ENCODE measurements at regions not wholly inside any gene's neighbourhood (a gene's known extent, or its start where the extent isn't known, plus 50 kb on each side); places are given as distances from the start of the nearest gene placed in this dataset.
"Not testable (repeated sequence)": the region's sequence is repeated elsewhere in the genome, so short reads cannot be mapped to it uniquely, and the experiment has no call there.

- peak; percentile 86 for DNase-seq
These were observed 1004.1 kb downstream of the TBL1XR1 start for GRCh38 chr3:176193032-176193730.

- DNase-seq: no peak
These were observed 1006.5 kb downstream of the TBL1XR1 start for GRCh38 chr3:176190755-176191154.

- no peak for DNase-seq
These were observed 1014.1 kb downstream of the TBL1XR1 start for GRCh38 chr3:176183181-176183580.

- DNase-seq: no peak
These were observed 1023.2 kb downstream of the TBL1XR1 start for GRCh38 chr3:176174060-176174459.

GRCh38 chr3:176172492-176172891 is 1024.8 kb downstream of the TBL1XR1 start:
- DNase-seq: no peak

- no peak for DNase-seq
These were observed 1030.0 kb downstream of the TBL1XR1 start for GRCh38 chr3:176167272-176167671.

- no peak for DNase-seq
These were observed 1036.3 kb downstream of the TBL1XR1 start for GRCh38 chr3:176160997-176161396.

GRCh38 chr3:176159796-176160195 is 1037.5 kb downstream of the TBL1XR1 start:
- no peak for DNase-seq

- no peak for DNase-seq
These were observed 1042.3 kb downstream of the TBL1XR1 start for GRCh38 chr3:176155012-176155411.

GRCh38 chr3:176149567-176149966 is 1047.7 kb downstream of the TBL1XR1 start:
- DNase-seq: no peak

- DNase-seq: no peak
These were observed 1050.0 kb downstream of the TBL1XR1 start for GRCh38 chr3:176147251-176147650.

GRCh38 chr3:176141837-176142236 is 1055.4 kb downstream of the TBL1XR1 start:
- DNase-seq: no peak

GRCh38 chr3:176120507-176120906 is 1076.8 kb downstream of the TBL1XR1 start:
- peak; percentile 7 for DNase-seq

- peak; percentile 12 for DNase-seq
These were observed 1077.5 kb downstream of the TBL1XR1 start for GRCh38 chr3:176119826-176120225.

- no peak for DNase-seq
These were observed 1090.9 kb downstream of the TBL1XR1 start for GRCh38 chr3:176106380-176106779.

GRCh38 chr3:176097027-176097426 is 1100.3 kb downstream of the TBL1XR1 start:
- no peak for DNase-seq

GRCh38 chr3:176093892-176094291 is 1103.4 kb downstream of the TBL1XR1 start:
- DNase-seq: not testable (repeated sequence)

- no peak for DNase-seq
These were observed 1106.6 kb downstream of the TBL1XR1 start for GRCh38 chr3:176090727-176091126.

GRCh38 chr3:176088962-176089383 is 1108.3 kb downstream of the TBL1XR1 start:
- DNase-seq: no peak

GRCh38 chr3:176087066-176087697 is 1110.1 kb downstream of the TBL1XR1 start:
- no peak for DNase-seq

- no peak for DNase-seq
These were observed 1117.5 kb downstream of the TBL1XR1 start for GRCh38 chr3:176079785-176080184.

- DNase-seq: peak; percentile 18
These were observed 1118.4 kb downstream of the TBL1XR1 start for GRCh38 chr3:176078906-176079305.

- no peak for DNase-seq
These were observed 1121.8 kb downstream of the TBL1XR1 start for GRCh38 chr3:176075491-176075890.

GRCh38 chr3:176075046-176075445 is 1122.2 kb downstream of the TBL1XR1 start:
- no peak for DNase-seq
